HG03159 (cell line): ENCODE measurements at regions not wholly inside any gene's neighbourhood (a gene's known extent, or its start where the extent isn't known, plus 50 kb on each side); places are given as distances from the start of the nearest gene placed in this dataset.

Source experiments
- ATAC-seq: cut with Tn5 transposase; IDR thresholded peaks from one replicate; pipeline ENCODE4 v1.9.1; 2021; ENCODE audit warnings: mild to moderate bottlenecking, moderate library complexity; ENCODE audit not compliant: unreplicated experiment

DNA sequence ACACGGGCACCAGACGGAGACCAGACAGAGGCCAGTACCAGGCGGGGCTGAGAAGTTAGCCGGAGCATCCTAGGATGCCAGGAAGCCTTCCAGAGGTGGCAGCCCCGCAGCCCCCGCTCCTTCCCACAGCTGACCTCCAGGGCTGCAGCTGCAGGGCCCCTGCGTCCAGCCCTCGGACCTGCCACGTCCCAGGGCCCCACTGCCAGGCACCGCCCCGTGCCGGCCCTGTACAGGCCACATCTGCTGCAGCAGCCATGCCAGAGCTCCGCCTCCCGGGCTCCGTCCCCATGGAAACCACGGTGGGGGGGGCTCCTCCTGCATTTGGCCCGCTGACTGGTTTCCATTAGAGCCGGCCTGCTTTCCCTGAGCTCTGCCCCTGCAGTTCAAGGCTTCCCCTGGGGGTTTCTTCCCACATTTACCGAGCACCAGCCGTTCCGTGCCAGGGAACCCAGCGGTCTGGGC is 62.5 kb upstream of the PPARA start:
- no peak for ATAC-seq

DNA sequence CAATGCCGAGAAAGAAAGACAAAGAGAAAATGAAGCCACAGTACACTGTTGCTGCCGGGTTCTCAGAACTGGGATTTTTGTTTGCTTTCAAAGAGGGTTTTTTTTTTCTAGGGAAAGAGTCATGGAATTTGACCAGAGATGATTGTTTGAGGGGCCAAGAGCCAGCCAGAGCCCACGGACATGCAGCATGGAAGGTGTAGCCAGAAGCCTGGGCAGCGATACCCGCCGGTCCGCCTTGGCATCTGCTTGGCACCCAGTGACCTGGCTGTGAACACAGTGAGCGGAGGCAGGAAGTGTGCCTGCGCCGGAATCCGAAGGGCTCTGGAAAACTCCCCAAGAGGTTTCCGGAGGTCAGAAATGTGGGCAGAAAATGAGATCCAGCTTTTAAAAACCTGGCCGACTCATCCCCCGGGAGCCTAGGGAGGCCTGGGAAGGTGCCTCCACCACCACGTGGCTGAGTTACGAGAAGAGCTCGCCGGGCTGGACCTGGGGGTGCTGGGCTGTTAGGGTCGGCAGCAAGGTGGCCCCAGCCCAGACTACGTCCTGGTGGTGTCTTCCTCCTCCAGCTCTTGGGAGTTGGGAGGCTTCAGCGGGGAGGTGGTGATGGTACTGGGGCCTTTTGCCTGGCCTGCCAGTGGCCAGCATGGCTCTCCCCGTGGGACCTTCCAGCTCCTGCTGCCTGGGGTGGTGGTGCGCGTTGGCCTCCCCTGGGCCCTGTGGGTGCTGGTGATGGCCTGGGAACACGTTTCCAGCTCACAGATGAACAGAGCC is 61.6 kb upstream of the PPARA start:
- no peak for ATAC-seq

DNA sequence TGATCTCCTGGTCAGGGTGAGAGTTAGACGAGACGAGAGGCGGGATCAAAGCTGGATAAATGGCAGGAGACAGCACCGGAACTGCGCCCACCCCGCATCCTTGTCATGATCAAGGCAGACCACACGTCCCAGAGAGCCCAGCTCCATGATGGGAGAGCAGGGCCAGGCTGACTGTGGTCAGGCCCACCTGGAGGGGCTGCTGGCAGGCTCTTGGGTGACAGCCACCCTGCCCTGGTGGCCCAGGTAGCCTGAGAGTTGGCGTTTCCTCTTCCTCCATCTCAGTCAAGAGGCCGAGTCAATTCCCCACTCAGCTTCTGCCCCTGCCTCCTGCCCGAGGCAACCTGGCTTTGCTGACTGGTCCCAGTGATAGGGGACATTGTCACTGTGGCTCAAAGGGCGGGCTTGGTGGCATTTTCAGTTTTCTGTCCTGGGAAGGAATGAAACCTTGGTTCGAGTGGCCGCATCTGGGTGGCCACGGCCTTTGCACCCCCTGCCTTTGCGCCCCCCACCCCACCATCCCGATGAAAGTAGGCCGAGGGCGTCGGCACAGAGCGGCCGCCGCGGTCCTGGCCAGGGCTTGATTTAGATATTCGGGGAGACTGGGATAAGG is 60.8 kb upstream of the PPARA start:
- no peak for ATAC-seq

DNA sequence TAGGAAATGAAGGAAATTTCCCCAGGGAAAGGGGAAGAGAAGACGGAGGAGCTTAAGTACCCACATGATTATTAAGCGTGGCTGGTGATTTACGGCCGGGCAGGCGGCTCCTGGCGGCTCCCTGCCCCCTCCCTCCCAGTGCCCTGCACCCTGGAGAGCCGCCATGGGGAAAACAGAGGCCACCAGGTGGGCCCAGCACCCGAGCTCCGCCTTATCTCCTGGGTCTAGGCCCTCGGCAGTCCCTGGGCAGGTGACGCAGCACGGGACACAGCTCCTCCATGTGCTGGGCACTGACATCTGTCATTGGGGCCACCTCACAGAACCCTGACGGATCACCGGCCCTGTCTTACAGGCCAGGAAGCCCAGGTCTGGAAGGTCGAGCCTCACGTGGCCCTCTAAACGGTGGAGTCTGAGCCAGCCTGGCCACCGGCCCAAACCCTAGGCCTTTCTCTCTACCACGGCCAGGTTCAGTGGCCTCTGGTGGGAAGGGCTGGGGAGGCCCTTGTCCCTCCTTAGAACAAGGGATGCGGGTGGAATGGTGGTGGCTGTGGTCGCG is 60.2 kb upstream of the PPARA start:
- ATAC-seq = no peak

DNA sequence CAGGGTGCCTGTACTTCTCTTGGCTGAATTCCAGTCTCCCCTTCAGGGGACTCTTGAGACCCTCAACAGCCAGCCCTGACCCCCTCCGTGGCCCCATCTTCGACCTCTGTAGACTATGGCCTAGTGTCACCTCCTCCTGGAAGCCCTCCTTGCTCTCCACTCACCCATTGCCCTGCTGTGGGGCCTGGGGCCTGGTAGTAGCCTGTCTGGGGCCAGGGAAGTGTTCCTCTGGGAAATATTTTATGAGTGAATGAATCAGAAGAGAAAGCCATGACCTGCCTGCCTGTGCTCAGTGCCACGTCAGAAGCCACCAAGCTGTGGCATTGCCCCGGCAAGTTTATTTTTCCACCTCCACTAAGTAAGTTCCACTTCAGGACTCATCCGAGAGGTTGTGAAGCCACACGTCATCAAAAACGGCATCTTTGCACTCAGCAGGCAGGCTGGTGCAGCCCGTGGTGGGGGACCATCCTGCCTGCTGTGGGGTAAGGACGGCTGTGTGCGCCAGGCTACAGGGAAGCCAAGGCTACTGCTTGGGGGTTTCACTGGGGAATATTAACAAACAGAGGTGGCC is 59.6 kb upstream of the PPARA start:
- no peak for ATAC-seq

DNA sequence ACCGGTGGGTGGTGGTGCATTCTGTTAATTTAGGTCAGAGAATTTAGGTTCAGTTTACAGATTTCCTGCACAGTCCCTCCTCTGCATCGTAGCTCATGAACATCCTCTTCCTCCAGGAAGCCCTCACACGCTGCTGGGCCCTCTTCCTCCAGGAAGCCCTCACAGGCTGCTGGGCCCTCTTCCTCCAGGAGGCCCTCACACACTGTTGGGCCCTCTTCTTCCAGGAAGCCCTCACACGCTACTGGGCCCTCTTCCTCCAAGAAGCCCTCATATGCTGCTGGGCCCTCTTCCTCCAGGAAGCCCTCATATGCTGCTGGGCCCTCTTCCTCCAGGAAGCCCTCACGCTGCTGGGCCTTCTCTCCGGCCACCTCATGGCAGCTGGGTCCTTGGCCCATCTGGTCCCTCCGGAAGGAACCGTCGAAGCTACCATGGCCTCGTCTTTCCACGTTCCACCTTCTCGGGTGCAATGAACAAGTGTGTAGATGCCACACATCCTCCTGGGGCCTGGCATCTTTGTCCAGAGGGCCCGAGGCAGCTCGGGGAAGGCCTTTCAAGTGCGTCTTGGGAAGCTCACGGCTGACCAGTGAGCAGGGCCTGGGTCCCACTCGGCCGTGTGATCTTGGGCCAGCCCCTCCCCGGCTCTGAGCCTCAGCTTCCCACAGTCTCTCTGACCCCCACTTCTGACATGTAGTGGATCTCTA is 58.9 kb upstream of the PPARA start:
- ATAC-seq = no peak

DNA sequence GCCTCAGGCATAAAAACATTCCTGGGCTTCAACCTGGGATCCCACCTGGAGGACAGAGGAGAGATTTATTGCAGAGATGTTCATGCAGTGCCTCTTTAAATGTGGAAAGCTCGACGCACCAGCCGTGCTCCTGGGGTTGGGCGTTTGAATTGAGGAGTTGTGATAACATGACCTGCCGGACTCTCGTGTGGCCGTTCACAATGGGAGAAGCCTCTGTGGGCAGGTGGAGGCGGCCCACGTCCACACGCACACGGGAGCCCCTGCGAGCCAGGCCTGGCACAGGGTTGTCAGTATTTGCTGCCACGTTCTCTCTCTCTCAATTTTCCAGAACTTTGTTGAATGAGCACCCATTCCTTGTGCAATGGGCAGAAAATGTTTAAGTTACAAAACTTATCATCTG is 58.3 kb upstream of the PPARA start:
- ATAC-seq = no peak

DNA sequence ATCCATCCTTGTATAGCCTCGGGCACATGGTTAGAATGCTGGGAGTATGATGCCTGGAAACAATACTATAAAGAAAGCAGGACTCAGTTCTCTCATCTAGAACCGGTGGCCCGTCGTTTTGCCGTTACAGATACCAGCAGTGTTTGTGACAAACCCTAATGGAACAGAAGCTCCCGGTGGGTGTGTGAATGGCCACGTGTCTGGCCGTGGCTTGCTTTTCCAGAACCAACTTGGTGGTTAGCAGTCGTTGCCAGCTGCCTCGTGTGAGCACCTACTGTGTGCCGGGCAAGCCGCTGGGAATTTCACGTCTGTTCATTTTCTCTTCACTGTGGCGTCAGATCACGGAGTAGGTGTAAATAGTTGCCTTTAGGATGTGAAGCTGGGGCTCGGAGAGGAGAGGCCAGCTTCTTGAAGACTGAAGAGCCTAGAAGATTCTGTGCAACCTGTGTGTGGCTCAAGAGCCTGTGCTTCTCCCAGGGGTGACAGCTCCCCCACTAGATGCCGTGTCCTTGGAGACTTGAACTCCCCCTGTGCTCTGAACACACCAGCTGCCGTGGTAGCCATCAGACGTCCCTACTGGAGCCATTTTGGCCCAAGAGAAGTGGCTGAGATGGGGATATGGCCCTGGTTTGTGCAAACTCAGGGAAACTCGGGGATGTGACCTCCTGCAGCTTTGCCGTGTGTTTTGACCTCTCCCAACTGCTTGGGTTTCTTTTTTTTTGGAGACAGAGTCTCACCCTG is 57.5 kb upstream of the PPARA start:
- ATAC-seq = no peak

DNA sequence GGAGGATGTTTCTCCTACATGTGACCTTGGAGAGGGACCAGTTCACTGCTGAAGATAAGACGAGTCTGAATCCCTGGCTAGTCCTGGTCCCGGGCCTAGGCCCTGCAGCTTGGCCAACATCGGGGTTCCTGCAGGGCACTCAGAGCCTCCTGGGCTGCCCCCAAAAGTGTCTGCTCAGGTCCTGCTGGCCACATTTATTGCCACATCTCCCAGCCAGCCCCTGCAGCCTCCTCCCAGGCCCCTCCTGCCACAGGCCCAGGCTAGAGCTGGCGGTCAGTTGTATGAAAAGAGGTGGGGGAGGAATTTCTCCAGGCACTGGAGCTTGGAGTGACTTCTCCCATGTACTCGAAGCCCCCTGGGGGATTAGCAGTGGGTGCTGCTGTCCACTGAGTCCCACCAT is 56.5 kb upstream of the PPARA start:
- ATAC-seq = no peak

DNA sequence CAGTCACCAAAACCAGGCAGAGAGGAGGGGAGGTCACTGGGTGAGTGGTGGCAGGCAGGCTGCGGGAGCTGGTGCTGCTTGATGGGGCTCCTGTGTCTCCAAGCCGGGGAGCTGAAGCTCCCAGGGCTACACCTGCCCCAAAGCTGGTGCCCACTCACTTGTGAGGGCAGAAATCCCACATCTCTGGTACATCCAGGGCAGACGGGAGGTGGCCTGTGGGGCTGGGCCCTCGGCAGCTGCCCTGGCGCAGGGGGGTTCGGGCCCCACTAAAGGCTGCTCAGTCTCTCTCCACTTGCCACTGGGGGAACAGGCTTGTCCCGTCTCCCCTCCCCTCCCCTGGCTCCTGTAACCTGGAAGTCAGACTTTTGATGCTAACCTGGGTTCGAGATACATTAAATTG is 55.6 kb upstream of the PPARA start:
- no peak for ATAC-seq

DNA sequence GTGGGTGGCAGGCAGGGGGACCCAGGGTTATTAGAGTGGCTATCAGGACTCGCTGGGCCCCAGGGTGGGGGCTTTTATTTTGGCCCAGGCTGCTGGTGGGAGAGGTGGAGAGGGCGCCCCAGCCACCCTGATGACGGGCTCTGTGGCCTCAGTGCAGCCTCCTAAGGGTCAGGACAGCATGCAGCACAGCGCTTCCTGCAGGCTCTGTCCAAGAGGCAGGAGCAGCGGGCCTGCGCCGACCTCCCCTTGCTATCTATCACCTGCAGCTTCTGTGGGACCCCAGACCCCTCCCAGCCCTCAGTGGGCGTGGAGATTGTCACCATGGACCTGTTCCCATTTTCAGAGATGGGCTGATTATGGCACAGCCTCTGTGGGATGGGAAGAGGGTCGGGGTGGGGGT is 54.3 kb upstream of the PPARA start:
- no peak for ATAC-seq

DNA sequence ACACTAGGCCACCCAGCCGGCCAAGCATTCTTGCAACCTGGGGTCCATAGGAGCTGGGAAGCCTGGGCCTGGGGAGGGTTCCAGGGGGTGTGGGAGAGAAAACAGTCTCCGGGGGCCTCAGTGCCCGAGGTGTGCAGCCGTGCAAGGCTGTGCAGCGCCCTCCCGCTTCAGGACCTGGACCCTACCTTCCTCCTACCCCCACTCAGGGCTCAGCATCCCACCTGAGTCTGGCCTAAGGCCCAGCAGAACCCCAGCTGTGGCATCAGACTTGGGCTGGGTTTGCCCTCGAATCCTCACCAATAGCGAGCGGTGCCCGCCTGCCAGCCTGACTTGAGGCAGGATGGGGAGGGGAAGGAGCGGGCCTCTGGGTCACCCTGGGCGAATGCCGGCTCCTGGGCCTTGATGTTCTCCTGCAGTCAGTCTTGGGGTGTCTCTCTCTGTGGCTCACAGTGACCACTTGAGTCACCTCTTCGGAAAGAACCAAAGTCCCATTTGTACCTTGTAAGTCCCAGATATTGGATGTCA is 53.6 kb upstream of the PPARA start:
- no peak for ATAC-seq

DNA sequence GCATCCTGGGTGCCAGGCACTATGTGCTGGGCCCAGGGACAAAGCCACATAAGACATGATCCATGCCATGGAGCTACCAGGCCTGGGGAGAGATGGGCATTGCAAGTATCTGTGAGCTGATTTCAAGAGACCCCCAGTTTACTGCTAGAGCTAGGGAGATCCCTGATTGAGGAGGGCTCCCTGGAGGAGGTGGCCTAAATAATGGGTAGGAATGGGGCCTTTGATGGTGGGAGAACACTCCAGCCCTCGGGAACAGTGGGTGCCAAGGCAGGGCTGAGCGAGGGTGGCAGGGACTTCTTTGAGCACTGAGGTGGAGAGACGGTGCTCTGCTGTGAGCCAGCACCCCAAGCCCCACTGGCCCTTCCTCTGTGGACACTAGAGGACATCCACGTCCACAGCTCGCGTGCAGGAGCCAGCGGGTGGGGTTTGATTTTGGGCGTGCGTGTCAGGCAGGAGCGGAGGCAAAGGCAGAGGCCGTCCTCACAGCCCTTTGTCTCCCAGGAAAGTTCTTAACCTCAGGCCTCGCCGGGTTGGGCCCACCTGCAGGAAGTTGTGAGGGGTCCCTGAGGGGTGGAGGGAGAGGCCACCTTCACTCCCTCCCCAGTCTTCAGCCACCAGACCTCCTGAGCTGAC is 52.9 kb upstream of the PPARA start:
- ATAC-seq = no peak

DNA sequence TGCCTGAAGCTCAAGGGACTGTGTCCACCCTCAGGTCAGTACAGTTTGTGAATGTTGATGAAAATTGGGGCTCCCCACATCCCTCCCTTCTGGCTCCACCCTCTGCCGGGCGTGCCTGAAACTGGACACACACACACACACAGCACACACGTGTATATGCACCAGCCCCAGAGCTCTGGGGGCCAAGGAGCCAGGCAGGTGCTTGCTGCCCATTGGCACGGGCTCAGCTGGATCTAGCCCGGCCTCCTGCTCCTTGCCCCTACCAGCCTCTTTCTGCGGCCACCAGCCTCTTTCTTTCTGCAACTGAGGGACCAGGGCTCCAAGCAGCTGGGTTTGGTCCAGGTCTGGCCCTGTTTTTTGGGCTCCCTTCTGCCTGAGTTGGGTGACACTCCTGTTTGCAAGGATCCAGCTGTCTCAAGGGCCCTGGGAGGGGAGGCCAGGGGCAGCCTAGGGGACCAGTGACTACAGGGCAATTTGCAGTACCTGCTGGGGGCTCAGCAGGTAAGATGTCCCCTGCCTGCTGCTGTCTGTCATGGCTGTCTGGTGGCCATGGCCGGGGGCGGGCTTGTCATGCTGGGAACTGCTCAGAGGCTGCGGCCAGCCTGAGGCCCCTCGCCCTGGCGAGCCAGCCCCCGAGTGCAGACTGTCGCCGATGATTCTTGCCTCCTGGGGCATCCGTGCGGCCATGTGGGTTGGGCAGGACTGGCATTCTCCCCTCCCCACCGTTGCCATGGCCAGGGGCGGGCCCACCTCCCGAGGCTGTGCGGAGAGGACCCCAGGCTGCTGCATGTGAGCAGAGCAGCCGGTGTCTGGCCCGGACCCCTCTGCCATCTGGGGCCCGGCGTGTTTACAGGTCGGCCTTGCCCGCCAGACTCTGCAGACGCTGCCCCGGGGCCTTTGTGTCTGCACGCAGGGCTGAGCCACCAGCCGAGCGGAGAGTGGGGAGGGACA is 51.5 kb upstream of the PPARA start:
- ATAC-seq = no peak

DNA sequence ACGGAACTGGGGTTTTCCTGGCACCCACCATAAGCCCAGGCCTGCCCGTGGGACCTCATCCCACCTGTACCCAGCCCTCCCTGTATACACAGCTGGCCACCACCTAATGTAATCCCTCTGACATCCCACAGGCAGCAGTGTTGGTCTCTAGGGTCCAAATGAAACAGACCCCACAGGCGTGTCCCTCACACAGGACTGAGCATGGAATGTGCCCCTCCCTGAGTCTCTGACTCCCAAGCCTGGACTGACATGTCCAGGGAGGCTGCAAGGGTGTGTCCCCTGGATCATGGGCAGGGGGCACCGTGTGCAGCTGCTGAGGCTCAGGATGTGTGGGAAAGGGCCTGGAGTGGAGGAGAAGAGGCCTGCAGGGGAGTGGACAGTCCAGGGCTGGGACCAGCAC is 50.6 kb upstream of the PPARA start:
- no peak for ATAC-seq

DNA sequence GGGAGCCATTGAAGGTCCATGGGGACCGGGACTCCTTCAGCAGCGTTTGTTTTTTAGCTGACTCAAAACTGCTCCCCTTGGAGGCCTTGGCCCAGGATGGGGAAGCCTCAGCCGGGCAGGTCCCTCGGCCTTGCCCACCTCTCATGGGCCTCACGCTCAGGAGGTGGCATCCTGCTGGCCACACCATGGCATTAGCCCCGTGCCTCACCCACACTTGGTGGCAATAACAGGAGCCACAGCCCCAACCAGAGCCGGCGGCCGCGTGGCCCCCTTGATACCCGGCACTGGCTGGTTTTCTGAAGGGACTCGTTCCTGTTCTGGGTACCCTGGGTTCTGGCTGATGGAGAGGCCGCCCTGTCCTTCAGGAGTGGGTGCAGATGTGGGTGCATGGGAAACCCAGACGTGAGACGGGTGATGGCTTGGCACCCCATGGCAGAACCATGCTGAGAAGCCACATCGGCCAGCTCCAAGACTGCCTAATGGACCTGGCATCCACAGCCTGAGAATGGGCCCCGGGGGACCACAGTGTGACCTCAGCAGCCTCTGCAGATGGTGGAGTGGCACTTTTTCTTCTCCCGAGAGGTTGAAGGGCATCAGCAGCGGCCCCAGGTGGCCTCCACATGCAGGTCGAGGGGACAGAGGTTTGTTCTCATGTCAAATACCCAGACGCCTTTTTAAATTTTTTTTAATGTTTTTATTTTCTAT is 49.8 kb upstream of the PPARA start:
- no peak for ATAC-seq
